Stimulated activated CD4-positive, alpha-beta T cell treated with anti-CD3 and anti-CD28 coated beads, Interleukin-2, amount 100 ng/mL, for 4 hours (primary cell): ENCODE measurements at regions not wholly inside any gene's neighbourhood (a gene's known extent, or its start where the extent isn't known, plus 50 kb on each side); places are given as distances from the start of the nearest gene placed in this dataset.
"Not testable (repeated sequence)": the region's sequence is repeated elsewhere in the genome, so short reads cannot be mapped to it uniquely, and the experiment has no call there.

Source experiments
- DNase-seq: peaks from one replicate; pipeline ENCODE4 v3.0.0-alpha.2; 2020; ENCODE audit warnings: low read depth

GRCh38 chr15:92825985-92826384 is 74.1 kb upstream of the CHD2 start:
- no peak for DNase-seq

GRCh38 chr15:92827991-92828390 is 72.1 kb upstream of the CHD2 start:
- DNase-seq = not testable (repeated sequence)

GRCh38 chr15:92829875-92830274 is 70.2 kb upstream of the CHD2 start:
- no peak for DNase-seq

GRCh38 chr15:92831336-92831654 is 68.8 kb upstream of the CHD2 start:
- DNase-seq = no peak

- DNase-seq = peak; percentile 87
Measured at GRCh38 chr15:92831655-92832328, 68.3 kb upstream of the CHD2 start.

- DNase-seq = no peak
Measured at GRCh38 chr15:92833106-92833433, 67.1 kb upstream of the CHD2 start.

- DNase-seq = no peak
Measured at GRCh38 chr15:92833493-92834271, 66.4 kb upstream of the CHD2 start.

GRCh38 chr15:92839696-92840095 is 60.4 kb upstream of the CHD2 start:
- DNase-seq = no peak

GRCh38 chr15:92840149-92840548 is 60.0 kb upstream of the CHD2 start:
- DNase-seq = no peak

GRCh38 chr15:92843326-92843725 is 56.8 kb upstream of the CHD2 start:
- no peak for DNase-seq

GRCh38 chr15:92843814-92844213 is 56.3 kb upstream of the CHD2 start:
- peak; percentile 27 for DNase-seq

- DNase-seq = no peak
Measured at GRCh38 chr15:92845126-92845508, 55.0 kb upstream of the CHD2 start.

- DNase-seq = no peak
Measured at GRCh38 chr15:92846741-92847140, 53.4 kb upstream of the CHD2 start.

GRCh38 chr15:92847841-92848240 is 52.3 kb upstream of the CHD2 start:
- no peak for DNase-seq

GRCh38 chr15:92848464-92848851 is 51.7 kb upstream of the CHD2 start:
- no peak for DNase-seq

GRCh38 chr15:92848852-92849598 is 51.1 kb upstream of the CHD2 start:
- DNase-seq = peak; percentile 37

GRCh38 chr15:92850218-92850617 is 49.9 kb upstream of the CHD2 start:
- DNase-seq = not testable (repeated sequence)
